Erythroblast (primary cell): ENCODE measurements at regions not wholly inside any gene's neighbourhood (a gene's known extent, or its start where the extent isn't known, plus 50 kb on each side); places are given as distances from the start of the nearest gene placed in this dataset.

Source experiments
- GATA1 ChIP-seq: IDR thresholded peaks from 2 replicates; pipeline ENCODE4 v1.6.1; 2011; ENCODE audit warnings: low read depth, mild to moderate bottlenecking, control low read depth, low read length, moderate library complexity
- POLR2A ChIP-seq: IDR thresholded peaks from 2 replicates; pipeline ENCODE4 v1.6.1; 2011; ENCODE audit warnings: mild to moderate bottlenecking, low read length

GRCh38 chr5:4995014-4995413 is 145.1 kb upstream of the ADAMTS16 start:
- TF ChIP-seq POLR2A (no peak), GATA1 (no peak)
